K562 (cell line): ENCODE measurements at regions not wholly inside any gene's neighbourhood (a gene's known extent, or its start where the extent isn't known, plus 50 kb on each side); places are given as distances from the start of the nearest gene placed in this dataset.
A peak's percentile ranks its signal among the peaks of the same experiment; 100 is the strongest.

Source experiments
- ARNT ChIP-seq, 2 experiments: fragments of 450-650 bp; IDR thresholded peaks; 2 replicates each; pipeline ENCODE4 v1.6.1; 2016; ENCODE audit warnings: mild to moderate bottlenecking in 1 of 2
- ASH1L ChIP-seq: fragments of 450-650 bp; IDR thresholded peaks from 2 replicates; pipeline ENCODE4 v1.6.1; 2018; ENCODE audit warnings: borderline replicate concordance, mild to moderate bottlenecking, low read depth; ENCODE audit not compliant: partially characterized antibody
- CREM ChIP-seq: IDR thresholded peaks from 2 replicates; pipeline ENCODE4 v1.6.1; 2014; ENCODE audit warnings: antibody characterized with exemption, low read depth
- HSF4 ChIP-seq: fragments of 250-450 bp; sonication (Bioruptor Pico); IDR thresholded peaks from 2 replicates; pipeline ENCODE4 v2.1.2; 2022; ENCODE audit warnings: mild to moderate bottlenecking, moderate library complexity, borderline replicate concordance
- IRF9 ChIP-seq: fragments of 450-650 bp; IDR thresholded peaks from 2 replicates; pipeline ENCODE4 v1.6.1; 2016; ENCODE audit warnings: missing biosample characterization, missing genetic modification characterization
- KAT2B ChIP-seq: IDR thresholded peaks from one replicate; pipeline ENCODE4 v1.6.1; 2012; ENCODE audit warnings: low read depth, mild to moderate bottlenecking, control low read depth, inconsistent platforms, low read length, moderate library complexity
- NEUROD1 ChIP-seq: fragments of 150-350 bp; IDR thresholded peaks from 2 replicates; pipeline ENCODE4 v1.6.1; 2014; ENCODE audit warnings: borderline replicate concordance, low read length, low read depth; ENCODE audit not compliant: partially characterized antibody
- NONO ChIP-seq, 2 experiments: fragments of 200-400 bp in 1 of 2; fragments of 450-650 bp in 1 of 2; formaldehyde crosslinking in 1 of 2; IDR thresholded peaks; 2 replicates each; pipeline ENCODE4 v1.6.1; 2017; ENCODE audit warnings: low read depth in 2 of 2, mild to moderate bottlenecking in 2 of 2, moderate library complexity in 2 of 2, low read length in 1 of 2
- NR2F6 ChIP-seq: fragments of 450-650 bp; formaldehyde crosslinking; IDR thresholded peaks from 2 replicates; pipeline ENCODE4 v1.4.0; 2020; ENCODE audit warnings: mild to moderate bottlenecking
- OTX1 ChIP-seq: fragments of 450-650 bp; formaldehyde crosslinking; IDR thresholded peaks from 2 replicates; pipeline ENCODE4 v1.4.0; 2022; ENCODE audit warnings: mild to moderate bottlenecking
- RBM14 ChIP-seq: fragments of 200-400 bp; formaldehyde crosslinking; IDR thresholded peaks from 2 replicates; pipeline ENCODE4 v1.6.1; 2018; ENCODE audit warnings: low read depth, mild to moderate bottlenecking, low read length, moderate library complexity, borderline replicate concordance; ENCODE audit not compliant: insufficient read depth
- SIN3B ChIP-seq: fragments of 450-650 bp; IDR thresholded peaks from 2 replicates; pipeline ENCODE4 v1.6.1; 2017; ENCODE audit warnings: low read depth, mild to moderate bottlenecking, moderate library complexity
- U2AF2 ChIP-seq: fragments of 200-400 bp; formaldehyde crosslinking; optimal IDR thresholded peaks from 2 replicates; pipeline ENCODE3; 2017; ENCODE audit warnings: low read depth, mild to moderate bottlenecking, low read length
- ZFP30 ChIP-seq: fragments of 250-450 bp; sonication (Bioruptor Pico); IDR thresholded peaks from 2 replicates; pipeline ENCODE4 v1.8.0; 2022; ENCODE audit warnings: moderate library complexity, mild to moderate bottlenecking, inconsistent platforms, borderline replicate concordance

- TF ChIP-seq RBM14, result no peak
- TF ChIP-seq ARNT (IDR thresholded peaks at IDR 0.05), result no peak
- no peak for TF ChIP-seq HSF4 (CRISPR knock-in tag)
- no peak for TF ChIP-seq KAT2B
- TF ChIP-seq NR2F6, result no peak
- TF ChIP-seq U2AF2, result no peak
- TF ChIP-seq SIN3B, result no peak
- TF ChIP-seq CREM, result no peak
- no peak for TF ChIP-seq IRF9 (tag)
- TF ChIP-seq NONO (IDR thresholded peaks at IDR 0.05; ENCODE audit: low read depth in 2 of 2, low read length in 1 of 2), result no peak
- no peak for TF ChIP-seq NEUROD1
- no peak for TF ChIP-seq ASH1L
- peak; percentile 61; the same call in 1 of the 2 replicates for TF ChIP-seq OTX1 (CRISPR knock-in tag)
- no peak for TF ChIP-seq ZFP30 (CRISPR knock-in tag)
Observed at GRCh38 chr12:89251342-89252271, 100.7 kb downstream of the DUSP6 start (continued).
